HG03039 (cell line): ENCODE measurements at regions not wholly inside any gene's neighbourhood (a gene's known extent, or its start where the extent isn't known, plus 50 kb on each side); places are given as distances from the start of the nearest gene placed in this dataset.
"Not testable (repeated sequence)": the region's sequence is repeated elsewhere in the genome, so short reads cannot be mapped to it uniquely, and the experiment has no call there.

Source experiments
- ATAC-seq: cut with Tn5 transposase; IDR thresholded peaks from one replicate; pipeline ENCODE4 v1.9.1; 2021; ENCODE audit warnings: mild to moderate bottlenecking, moderate library complexity; ENCODE audit not compliant: unreplicated experiment

GRCh38 chr12:97005174-97005573 is 98.1 kb downstream of the NEDD1 start:
- no peak for ATAC-seq

DNA sequence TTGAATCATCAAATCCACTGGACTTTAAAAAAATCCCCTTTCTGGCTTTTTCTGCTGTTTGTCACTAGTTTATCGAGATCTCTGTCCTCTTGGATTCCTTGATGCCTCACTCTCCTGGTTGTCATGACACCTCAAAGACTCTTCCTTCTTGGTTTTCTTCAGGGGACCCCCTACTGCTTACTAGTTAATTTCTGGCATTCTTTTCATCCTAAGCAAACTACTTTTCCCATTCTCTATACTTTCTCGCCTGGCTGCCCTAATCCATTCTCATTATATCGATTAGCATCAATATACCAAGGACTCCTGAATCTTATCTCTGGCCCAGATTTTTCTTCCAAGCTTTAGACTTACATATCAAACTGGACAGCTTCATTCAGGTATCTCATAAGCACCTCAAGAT is 98.6 kb downstream of the NEDD1 start:
- no peak for ATAC-seq

- no peak for ATAC-seq
Observed at GRCh38 chr12:97006585-97006984, 99.5 kb downstream of the NEDD1 start.

DNA sequence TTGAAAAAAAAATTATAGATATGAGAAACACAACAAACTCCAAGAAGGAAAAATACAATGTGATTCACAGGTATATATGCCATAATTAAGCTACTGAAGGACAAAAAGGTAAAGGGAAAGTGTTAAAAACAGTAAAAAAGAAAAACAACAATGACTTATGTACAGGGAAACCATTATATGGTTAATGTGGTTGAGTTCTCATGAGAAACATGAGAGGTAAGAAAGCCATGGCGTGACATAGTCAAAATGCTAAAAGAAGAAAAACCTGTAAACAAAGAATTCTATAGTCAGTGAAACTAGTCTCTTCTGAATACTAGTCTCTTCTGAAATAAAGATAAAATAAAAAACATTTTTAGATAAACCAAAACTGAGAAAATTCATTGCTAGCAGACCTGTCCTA is 109.1 kb downstream of the NEDD1 start:
- ATAC-seq: no peak

- ATAC-seq: no peak
Observed at GRCh38 chr12:97017213-97017612, 110.2 kb downstream of the NEDD1 start.

GRCh38 chr12:97022536-97023230 is 115.6 kb downstream of the NEDD1 start:
- ATAC-seq: no peak

DNA sequence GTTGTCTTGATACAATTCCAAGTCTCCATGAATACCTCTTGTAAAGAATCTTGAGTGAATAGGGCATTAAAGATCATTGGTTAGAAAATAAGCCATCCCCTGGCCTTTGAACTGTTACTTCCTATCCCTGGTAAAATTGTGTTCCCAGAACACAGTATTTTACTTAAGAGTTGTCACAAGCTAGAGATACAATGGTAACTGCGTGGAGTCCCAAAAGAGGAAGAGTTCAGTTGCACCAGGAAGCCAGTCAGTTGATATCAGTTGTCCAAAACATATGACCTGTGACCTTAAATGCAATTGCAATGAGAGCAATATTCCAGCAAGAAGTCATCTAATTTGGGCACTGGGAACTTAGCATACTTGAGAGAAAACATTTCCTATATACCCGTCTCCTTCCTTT is 117.3 kb downstream of the NEDD1 start:
- ATAC-seq: no peak

DNA sequence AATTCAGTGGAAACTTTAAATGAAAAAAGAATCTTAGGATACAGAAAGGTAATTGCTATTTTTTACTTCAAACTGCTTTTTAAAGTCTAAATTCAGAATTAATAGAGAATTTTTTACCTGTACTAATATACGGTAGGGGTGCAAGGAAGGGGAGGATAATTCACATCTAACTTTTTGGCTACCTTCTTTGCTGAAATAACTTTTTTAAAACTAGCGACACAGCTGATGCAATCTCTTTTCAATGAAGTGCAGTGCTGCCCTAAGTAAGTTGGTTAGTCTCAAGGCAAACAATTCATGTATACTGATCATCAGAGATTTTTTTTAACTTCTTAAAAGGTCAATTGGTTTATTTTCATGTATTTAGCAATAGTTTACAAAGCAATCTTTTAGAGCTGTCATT is 119.8 kb downstream of the NEDD1 start:
- no peak for ATAC-seq

DNA sequence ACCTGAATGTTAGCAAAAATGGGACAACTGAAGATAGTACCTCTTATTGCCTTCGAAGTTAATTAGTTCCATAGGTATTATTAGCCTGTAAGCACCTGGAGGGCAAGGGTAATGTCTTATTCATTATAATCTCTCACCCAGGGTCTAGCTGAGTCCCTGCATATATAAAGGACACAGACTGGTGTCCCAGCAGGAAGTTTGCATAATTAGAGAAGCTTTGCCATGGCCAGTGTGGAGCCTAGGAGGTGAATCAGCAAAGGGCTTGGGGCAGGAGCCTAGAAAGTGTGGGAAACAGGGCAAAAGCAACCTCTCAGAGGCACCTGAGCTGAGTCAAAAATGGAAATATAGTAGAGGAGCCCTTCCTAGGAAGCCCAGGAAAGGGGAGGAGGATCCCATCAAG is 120.4 kb downstream of the NEDD1 start:
- no peak for ATAC-seq

DNA sequence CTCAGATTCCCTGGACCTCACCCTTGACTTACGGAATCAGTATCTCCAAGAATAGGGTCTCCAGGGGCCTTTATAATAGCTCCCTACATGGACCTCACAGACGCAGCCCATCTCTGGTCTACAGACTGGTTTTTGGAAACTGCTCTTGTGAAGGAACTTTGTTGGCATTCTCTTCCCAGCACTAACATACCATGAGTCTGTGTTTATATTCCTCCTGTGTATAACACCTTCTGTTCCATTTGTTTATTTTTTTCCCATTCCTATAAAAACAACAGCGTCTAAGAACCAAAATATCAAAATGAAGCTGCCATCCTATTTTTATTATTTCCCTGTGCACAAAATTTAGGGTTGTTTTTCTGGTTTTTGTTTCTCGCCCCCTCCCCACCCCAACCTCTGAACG is 131.1 kb downstream of the NEDD1 start:
- ATAC-seq: no peak

- no peak for ATAC-seq
Observed at GRCh38 chr12:97038834-97039233, 131.8 kb downstream of the NEDD1 start.

DNA sequence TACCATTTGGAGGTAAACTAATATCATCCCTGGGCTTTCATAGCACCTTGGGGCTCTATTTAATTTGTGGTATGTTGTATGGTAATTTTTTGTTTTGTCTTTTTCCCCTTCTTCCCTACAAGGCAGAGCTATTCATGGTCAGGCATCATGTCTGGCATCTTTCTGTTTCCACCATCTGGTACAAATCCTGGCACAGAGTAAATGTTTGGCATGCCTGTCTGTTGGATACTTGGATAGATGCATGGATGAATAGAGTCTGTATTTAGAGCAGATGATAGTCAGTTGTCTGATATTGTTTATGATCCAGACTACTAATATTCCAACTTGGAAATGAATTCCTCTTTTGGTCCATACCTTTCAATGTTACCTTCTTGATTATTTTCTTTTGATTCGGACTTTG is 139.8 kb downstream of the NEDD1 start:
- no peak for ATAC-seq

GRCh38 chr12:97047361-97047760 is 140.3 kb downstream of the NEDD1 start:
- ATAC-seq: no peak

- no peak for ATAC-seq
Observed at GRCh38 chr12:97048421-97049035, 141.5 kb downstream of the NEDD1 start.

DNA sequence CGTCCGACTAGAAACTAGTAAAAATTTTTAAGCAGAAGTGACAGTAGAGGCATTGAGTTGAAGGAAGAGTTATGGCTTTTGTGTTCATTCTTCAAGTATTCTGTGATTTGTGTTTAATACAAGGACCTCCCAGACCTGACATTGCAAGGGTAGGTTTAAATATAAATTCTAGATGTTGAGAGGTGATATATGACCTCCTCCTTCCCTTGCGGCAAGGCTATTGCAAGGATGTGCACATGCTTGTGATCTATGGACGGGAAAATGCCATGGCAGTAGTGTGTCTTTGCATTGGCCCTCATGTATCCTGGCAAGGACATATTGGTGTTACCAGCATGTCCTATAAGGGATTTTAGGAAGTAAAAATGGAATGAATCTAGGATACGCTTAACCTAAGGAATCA is 143.5 kb downstream of the NEDD1 start:
- no peak for ATAC-seq

DNA sequence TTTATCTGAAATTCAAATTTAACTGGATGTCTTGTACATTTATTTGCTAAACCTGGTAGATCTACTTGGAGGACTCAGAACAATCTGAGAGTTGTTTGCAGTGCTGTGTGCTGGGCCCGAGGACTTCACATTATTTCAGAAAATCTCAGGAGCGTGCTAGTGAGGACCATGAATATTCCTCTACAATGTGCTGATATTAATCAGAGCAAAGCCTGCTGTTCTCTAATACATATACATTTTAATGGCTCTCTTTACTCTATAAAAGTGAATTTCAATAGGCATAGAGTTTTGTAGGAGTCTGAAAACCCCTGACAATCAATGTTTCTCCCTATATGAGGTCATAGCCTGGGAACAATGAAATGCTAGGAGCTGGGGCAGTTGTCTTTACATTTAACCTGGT is 144.3 kb downstream of the NEDD1 start:
- ATAC-seq: no peak

DNA sequence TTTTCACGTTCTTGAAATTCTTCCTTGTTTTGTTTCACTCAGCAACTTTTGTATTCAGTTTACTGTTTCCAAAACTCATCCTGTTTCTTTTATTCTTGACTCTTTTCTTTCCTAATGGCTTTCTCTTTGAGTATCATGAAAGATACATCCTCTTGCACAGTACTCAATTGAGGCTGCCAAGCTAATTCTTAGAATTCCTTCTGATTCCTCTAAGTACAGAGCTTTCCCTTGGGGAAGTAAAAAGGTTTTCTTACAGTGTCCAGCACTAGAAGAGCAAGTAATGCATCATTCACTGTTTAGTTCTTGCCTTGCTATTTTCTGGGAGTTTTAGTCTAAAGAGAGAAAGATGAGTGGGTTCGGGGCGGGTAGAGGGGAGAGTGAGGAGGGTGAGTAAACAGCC is 154.1 kb downstream of the NEDD1 start:
- no peak for ATAC-seq

DNA sequence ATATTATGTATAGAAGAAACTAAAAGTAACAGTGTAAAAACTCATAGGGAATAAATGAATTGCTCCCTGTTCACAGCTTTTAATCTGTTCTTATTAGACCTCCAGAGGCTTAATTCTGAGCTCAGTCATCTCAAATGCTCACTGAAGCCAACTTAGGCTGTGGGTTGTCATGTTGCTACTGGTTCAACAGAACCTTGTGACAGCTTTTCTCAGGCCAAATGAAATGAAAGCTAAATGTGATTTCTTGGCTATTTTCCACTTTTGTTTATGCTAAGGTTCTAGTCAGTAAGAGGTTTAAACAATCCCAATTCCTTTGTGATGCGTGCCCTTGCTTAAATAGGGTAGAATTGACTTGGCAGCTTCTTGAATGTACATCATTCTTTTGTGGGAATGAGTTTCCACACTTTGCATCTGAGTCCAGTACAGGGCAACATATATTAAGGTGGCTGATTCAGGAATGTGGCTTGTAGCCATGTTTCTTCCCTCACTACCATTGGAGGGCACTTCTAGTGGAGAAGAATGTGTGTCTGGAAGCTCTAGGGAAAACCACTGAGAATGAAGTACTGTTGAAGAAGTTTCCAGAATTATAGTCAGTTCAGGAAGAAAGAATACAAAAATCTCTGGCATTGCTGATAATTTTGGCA is 156.4 kb downstream of the NEDD1 start:
- ATAC-seq: no peak

DNA sequence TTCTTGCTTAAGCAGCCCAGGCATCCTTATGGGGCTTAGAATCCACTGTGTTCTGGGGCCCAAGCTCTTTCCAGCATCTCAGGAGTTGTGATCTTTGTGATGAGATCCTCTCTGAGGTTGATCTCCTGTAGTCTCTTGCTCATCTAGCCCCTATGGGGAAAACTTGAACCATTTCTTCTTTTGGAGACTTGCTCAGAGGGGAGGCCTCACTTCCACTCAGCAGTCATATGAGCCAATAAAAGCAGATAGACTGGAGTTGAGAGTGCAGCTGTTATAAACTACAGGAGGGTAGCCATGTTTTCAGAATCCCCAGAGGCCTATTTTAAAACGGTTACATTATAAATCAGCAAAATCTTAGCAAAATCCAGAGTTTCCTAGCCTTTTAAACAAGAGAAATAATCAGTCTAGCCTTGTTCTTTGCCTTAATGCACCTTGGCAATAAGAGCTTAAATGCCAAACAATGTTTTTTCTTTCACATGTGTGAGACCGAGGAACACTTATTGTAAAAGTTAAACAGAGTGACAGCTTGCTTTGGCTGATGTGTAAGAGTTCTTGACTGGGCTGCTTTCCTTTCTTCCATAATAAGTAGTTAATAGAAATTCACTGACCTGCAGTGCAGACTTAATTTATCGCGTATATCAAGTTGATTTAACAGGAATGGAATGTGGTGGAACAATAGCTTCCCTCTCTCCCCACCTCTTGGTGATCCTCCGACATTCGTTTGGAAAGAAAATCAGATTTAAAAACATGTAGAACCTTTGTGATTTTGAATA is 168.3 kb downstream of the NEDD1 start:
- ATAC-seq: no peak

DNA sequence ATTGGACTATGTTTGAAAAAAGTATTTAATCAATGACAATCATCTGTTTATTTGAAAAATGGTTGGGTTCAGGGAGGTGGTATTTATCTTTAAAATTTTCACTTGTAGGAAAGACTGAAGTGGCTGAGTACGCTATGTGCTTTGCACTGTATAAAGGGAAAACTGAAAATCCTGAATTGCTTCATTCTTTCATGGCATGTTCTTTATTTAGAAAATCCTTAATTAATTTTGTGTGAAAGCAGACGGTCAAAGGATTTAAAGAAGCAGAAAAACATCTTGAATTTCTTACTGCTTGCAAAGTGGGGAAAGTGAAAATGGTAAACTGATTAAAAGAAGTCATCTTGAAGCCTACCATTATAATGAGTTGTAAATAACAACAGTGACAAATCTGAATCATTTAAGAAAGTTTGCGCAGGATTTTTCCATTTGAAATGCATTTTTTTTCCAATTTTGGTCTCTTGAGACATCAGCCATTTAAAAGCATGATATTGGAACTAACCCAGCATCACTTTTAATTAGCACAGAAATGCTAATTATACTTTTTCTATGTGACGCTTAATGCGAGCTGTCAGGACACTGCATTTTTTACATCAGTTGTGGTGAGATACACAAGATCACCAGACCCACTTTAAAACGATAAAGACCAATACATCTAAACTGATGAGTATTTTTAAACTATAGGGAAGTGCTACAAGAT is 169.0 kb downstream of the NEDD1 start:
- no peak for ATAC-seq

DNA sequence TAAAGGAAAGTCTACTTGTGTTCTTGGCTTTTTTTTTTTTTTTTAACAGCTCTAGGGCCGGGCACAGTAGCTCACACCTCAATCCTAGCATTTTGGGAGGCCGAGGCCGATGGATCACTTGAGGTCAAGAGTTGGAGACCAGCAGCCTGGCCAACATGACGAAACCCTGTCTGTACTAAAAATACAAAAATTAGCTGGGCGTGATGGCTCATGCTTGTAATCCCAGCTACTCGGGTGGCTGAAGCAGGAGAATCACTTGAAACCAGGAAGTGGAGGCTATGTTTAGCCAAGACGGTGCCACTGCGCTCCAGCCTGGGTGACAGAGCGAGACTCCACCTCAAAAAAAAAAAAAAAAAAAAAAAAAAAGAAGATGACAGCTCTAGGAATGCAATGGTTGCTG is 169.9 kb downstream of the NEDD1 start:
- not testable (repeated sequence) for ATAC-seq
